ENCODE measurements at regions not wholly inside any gene's neighbourhood (a gene's known extent, or its start where the extent isn't known, plus 50 kb on each side); places are given as distances from the start of the nearest gene placed in this dataset.

DNA sequence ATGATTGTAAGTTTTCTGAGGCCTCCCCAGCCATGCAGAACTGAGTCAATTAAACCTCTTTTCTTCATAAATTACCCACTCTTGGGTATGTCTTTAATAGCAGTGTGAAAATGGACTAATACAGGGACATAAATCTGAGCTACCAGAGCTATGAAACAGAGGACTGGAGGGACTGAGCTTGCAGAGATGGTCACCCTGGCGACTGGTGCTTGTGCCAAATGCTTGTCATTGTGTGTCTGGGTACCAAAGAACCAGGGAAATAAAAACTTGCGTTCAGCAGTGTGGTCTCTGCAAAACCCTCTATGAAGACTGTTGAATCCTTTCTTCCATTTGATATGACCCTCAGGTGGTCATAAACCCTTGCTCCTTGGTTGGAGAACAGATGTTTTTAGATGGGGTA, 105.1 kb upstream of the PRL start:
- DNase-seq = no peak

DNA sequence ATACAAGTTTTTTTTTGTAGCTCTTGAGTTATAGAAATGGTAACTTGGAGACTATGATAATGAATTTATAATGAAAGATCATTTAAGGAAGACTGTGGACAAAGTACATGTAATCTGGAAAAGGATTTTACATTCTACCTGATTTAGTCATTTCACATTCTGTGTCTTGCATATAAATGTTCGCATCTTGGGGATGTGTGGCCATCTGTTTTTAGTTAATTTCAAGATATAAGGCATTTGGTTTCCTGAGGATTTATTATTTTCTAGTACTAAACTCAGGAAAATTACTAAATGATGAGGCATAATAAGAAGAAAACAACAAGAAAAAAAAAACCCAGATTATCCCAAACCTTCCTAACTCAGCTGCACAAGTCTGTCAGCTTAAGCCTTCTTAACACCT, 112.7 kb upstream of the PRL start:
- no peak for DNase-seq

DNA sequence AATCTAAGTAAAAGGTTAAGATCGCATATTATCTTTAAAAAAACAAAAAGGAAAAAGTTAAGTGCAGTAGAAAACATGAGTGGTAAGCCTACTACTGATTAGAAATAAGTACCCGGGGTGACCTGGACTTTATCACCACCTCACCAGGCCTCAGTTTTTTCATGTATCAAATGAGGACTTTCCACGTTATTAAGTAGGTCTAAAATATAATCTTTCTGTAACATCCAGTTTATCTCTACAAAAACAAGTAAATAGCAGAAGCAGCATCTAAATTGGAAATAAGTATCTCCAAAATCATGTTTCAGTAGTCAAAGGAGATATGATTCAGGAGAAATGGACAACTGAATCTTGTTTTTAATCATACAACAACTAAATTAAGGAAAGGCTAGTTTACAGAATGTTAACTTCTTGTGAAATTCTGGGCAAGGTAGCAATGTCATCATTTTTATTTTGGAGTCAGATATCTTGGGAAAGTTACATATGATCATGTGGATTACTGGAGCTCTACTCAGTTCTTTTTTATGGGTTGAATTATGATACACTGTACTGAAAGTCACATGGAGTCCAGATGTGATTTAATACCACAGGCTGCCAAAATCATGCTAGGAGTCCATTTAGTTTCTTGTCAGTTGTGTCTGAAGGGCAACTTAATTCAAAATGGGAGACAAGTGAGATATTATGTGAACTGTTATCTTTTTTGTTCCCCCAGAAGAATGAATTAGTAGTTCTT, 114.7 kb upstream of the PRL start:
- DNase-seq = no peak

DNA sequence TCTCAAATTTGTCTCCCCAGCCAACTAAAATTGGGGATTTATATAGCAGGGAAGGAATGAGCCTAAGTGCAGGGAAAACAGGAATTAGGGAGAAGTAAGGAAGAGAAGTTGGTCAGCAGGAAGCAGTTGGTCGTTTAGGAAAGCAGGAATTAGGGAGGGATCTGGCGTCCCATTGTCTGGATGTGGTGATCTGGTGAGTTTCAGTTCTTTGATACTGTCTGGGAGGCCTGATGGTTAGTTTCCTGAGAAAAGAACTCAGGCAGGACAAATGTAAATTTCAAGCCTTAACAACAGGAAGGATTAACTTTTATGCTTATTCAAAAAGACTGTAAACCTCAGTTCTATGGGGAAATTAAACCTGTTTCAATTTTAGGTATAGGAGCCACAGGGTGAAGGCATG, 116.2 kb upstream of the PRL start:
- DNase-seq = no peak

- DNase-seq = no peak
These were observed 117.0 kb upstream of the PRL start for GRCh38 chr6:22413681-22414311.

GRCh38 chr6:22418714-22419113, 121.9 kb upstream of the PRL start:
- DNase-seq = no peak

DNA sequence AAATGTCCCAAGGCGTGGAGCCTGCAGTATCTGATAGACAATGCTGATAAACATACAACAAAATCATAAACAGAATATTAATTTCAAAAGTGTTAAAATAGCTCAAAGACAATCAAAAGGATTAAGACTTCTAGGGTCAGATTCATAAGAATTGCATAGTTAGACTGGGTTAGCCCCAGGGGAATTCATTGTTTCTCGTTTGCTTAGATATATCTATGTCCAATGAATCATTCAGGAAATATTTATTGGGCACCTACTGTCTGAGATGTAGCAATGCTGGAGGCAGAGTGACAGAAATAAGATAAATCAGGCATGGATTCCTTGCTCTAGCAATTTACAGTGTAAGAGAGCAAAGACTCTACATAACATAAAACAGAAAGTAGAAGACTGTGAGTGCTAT, 124.4 kb upstream of the PRL start:
- no peak for DNase-seq

- DNase-seq = no peak
These were observed 127.4 kb upstream of the PRL start for GRCh38 chr6:22424196-22424595.

- DNase-seq = no peak
These were observed 135.2 kb upstream of the PRL start for GRCh38 chr6:22432060-22432459.

GRCh38 chr6:22433745-22434144, 135.6 kb upstream of the HDGFL1 start:
- no peak for DNase-seq

GRCh38 chr6:22435151-22435550, 134.2 kb upstream of the HDGFL1 start:
- DNase-seq = no peak

- DNase-seq = no peak
These were observed 133.2 kb upstream of the HDGFL1 start for GRCh38 chr6:22436134-22436533.

DNA sequence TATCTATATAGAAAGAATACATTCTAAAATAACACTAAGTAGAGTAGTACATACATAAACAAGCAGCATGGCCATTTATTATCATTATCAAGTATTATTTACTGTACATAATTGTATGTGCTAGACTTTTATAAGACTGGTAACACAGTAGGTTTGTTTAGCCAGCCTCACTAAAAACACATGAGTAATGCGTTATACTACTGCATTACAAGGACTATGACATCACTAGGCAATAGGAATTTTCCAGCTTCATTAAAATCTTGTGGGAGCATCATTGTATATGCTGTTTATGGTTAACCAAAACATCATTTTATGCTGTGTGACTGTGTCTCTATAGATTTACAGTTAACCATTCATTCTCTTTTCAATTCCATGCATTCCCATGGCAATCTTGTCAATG, 131.7 kb upstream of the HDGFL1 start:
- no peak for DNase-seq

DNA sequence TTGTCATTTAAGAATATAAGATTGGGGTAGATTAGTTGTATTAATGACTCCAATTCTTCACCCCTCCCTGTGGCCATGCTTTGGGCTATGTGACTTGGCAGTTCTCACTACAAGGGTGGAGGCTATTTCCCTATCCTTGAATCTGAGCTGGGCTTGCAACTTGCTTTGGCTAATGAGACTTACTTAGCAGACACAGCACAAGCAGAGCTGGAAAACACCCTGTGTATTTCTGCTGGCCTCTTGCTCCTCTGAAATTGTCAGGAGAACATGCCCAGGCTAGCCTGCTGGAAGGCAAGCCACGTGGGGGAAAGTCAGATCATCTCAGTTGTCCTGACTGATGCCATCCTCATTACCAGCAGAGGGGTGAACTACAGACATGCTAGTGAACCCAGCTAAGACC, 126.5 kb upstream of the HDGFL1 start:
- DNase-seq = no peak

- DNase-seq = no peak
These were observed 125.0 kb upstream of the HDGFL1 start for GRCh38 chr6:22444330-22444729.

GRCh38 chr6:22445946-22446345, 123.4 kb upstream of the HDGFL1 start:
- DNase-seq = no peak

DNA sequence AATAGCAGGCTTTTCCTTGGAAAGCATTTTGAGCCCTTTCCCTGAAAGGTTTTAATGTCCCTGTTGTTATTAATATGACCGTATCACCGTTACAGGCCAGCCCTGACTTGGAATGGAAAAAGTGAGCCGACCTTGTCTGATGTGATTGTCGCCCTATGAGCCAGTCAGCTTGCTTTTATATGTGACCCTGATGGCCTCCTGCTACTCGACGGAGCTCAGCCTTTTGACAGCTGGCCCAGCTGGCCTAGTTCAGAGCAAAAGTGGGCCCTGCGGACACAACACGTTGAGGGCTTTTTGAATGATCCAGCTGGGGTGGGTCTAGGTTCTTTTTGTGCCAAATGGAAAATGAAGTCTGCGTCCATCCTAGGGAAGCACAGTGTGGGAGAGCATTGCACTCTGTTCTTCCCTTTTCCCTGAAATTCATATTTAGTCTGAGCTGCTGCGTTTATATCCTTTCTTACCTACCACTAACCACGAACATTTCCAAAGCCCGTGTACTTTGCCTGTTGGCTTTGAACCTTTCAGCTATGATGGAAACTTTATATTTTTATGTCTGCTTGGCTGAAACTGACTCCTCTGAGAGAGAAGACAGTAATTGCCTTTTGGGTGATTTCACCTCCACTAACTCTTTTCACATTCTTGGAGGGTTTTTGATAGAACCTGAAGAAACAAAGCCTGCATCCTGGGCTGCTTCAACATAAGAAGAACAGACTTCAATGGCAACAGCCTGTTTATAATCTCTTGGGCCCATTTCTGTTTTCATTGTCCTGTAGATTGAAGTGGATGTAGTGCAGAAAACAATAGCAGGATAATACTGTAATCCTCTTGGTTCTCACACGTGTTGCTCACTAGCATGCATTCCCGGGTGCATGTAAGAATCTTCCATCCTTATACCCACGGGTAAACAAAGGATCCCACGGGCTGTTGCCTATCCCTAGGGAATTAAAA, 121.8 kb upstream of the HDGFL1 start:
- DNase-seq = peak; percentile 69

GRCh38 chr6:22448291-22448711, 121.1 kb upstream of the HDGFL1 start:
- DNase-seq = no peak

DNA sequence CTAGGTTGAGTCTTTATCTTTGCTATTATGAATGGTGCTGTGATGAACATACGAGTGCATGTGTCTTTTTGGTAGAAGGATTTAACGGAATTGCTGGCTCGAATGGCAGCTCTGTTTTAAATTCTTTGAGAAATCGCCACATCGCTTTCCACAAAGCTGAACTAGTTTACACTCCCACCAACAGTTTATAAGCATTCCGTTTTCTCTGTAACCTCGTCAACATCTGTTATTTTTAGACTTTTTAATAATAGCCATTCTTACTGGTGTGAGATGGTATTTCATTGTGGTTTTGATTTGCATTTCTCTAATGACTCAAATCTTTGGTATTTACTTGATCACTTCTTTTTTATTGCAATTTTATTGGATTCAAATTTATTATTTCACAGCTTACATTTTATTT, 117.4 kb upstream of the HDGFL1 start:
- DNase-seq = no peak

DNA sequence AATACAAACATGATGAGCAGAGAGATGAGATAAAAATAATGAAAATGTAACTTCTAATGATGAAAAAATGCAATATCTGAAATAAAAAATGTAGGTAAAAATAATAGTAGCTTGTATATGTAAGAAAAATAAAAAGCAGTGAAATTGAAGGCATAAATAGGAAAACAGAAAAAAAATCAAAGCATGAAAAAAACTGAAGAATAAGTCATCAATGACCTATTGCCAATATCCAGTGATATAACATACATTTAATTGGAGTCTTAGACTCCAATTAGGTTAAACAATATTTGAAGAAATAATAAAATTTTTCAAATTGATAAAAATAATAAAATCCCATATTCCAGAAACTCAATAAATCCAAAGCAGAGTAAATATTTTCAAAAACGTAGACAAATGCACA, 114.0 kb upstream of the HDGFL1 start:
- no peak for DNase-seq

DNA sequence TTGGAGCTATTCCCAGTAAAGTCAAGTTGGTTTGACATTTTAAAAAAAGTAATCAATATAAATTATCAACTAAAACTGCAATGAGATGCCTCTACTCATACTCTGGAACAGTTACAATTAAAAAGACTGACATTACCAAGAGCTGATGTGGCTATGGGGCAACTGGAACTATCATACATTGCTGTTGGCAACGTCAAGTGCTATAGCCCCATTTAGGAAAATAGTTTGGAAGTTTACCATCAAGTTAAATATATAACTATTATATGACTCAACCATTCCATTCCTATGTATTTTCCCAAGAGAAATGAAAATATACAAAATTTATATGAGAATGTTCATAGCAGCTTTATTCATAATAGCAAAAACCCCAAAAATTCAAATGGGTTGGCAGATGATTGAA, 111.4 kb upstream of the HDGFL1 start:
- DNase-seq = no peak

- no peak for DNase-seq
These were observed 102.6 kb upstream of the HDGFL1 start for GRCh38 chr6:22466665-22467245.

DNA sequence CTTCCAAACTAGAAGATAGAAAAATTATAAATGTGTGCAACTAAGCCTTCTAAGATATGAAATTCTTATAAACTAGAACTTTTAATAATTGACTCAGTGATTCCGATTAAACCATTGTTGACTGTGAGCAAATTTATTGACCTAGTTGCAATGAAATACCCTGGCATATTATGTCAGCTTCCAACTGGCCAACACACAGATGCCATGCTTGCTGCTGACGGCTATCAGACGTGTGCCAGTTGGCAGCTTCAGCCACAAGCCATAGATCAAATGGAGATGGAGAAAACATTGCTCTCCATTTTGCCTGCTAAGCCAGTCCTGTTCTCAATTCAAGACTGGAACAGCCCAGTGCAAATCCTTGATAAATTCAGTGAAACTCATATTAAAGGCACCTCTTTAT, 101.7 kb upstream of the HDGFL1 start:
- no peak for DNase-seq

Data from right forelimb (tissue), 1 donor.